ENCODE measurements at regions not wholly inside any gene's neighbourhood (a gene's known extent, or its start where the extent isn't known, plus 50 kb on each side); places are given as distances from the start of the nearest gene placed in this dataset.

GRCh38 chr1:69388044-69388443 is 179.7 kb upstream of the LRRC7 start:
- DNase-seq, result no peak

- no peak for DNase-seq
Measured at GRCh38 chr1:69400128-69400527, 167.6 kb upstream of the LRRC7 start.

- no peak for DNase-seq
Measured at GRCh38 chr1:69401879-69402278, 165.8 kb upstream of the LRRC7 start.

- no peak for DNase-seq
Measured at GRCh38 chr1:69403756-69404320, 163.9 kb upstream of the LRRC7 start.

- no peak for DNase-seq
Measured at GRCh38 chr1:69404486-69404885, 163.2 kb upstream of the LRRC7 start.

GRCh38 chr1:69406244-69406643 is 161.5 kb upstream of the LRRC7 start:
- DNase-seq, result no peak

GRCh38 chr1:69409731-69410456 is 157.8 kb upstream of the LRRC7 start:
- no peak for DNase-seq

GRCh38 chr1:69410457-69410850 is 157.3 kb upstream of the LRRC7 start:
- DNase-seq, result no peak

- DNase-seq, result no peak
Measured at GRCh38 chr1:69410893-69411292, 156.8 kb upstream of the LRRC7 start.

- DNase-seq, result no peak
Measured at GRCh38 chr1:69411617-69412016, 156.1 kb upstream of the LRRC7 start.

GRCh38 chr1:69413129-69413528 is 154.6 kb upstream of the LRRC7 start:
- no peak for DNase-seq

GRCh38 chr1:69414574-69414973 is 153.1 kb upstream of the LRRC7 start:
- no peak for DNase-seq

- DNase-seq, result no peak
Measured at GRCh38 chr1:69421286-69421685, 146.4 kb upstream of the LRRC7 start.

- DNase-seq, result no peak
Measured at GRCh38 chr1:69425871-69426270, 141.9 kb upstream of the LRRC7 start.

- no peak for DNase-seq
Measured at GRCh38 chr1:69426401-69426800, 141.3 kb upstream of the LRRC7 start.

GRCh38 chr1:69433073-69433472 is 134.6 kb upstream of the LRRC7 start:
- no peak for DNase-seq

- DNase-seq, result no peak
Measured at GRCh38 chr1:69436151-69436550, 131.6 kb upstream of the LRRC7 start.

- no peak for DNase-seq
Measured at GRCh38 chr1:69438056-69438795, 129.5 kb upstream of the LRRC7 start.

GRCh38 chr1:69441496-69441895 is 126.2 kb upstream of the LRRC7 start:
- no peak for DNase-seq

- DNase-seq, result no peak
Measured at GRCh38 chr1:69451196-69451595, 116.5 kb upstream of the LRRC7 start.

GRCh38 chr1:69455718-69456117 is 112.0 kb upstream of the LRRC7 start:
- DNase-seq, result peak; percentile 28

GRCh38 chr1:69459244-69459643 is 108.5 kb upstream of the LRRC7 start:
- DNase-seq, result peak; percentile 10

- no peak for DNase-seq
Measured at GRCh38 chr1:69475021-69475420, 92.7 kb upstream of the LRRC7 start.

- no peak for DNase-seq
Measured at GRCh38 chr1:69479734-69480133, 88.0 kb upstream of the LRRC7 start.
